ENCODE measurements at regions not wholly inside any gene's neighbourhood (a gene's known extent, or its start where the extent isn't known, plus 50 kb on each side); places are given as distances from the start of the nearest gene placed in this dataset.

GRCh38 chr6:129947797-129948196 is 70.6 kb upstream of the L3MBTL3 start:
- TF ChIP-seq CTCF (conservative IDR thresholded peaks at IDR 0.05; ENCODE audit: low read depth in 2 of 2): no peak
- no peak for TF ChIP-seq EZH2 (IDR thresholded peaks at IDR 0.05; ENCODE audit: low read depth, unreplicated experiment)
- TF ChIP-seq ETS1 (IDR thresholded peaks at IDR 0.05): no peak
- TF ChIP-seq CREB1 (CRISPR knock-in tag; IDR thresholded peaks at IDR 0.05; ENCODE audit: low read depth): no peak
- TF ChIP-seq POLR2AphosphoS5 (IDR thresholded peaks at IDR 0.05; ENCODE audit: low read depth): no peak
- TF ChIP-seq ZNF114 (CRISPR knock-in tag; IDR thresholded peaks at IDR 0.05): no peak
